Uterus (tissue), 3 donors: ENCODE measurements at regions not wholly inside any gene's neighbourhood (a gene's known extent, or its start where the extent isn't known, plus 50 kb on each side); places are given as distances from the start of the nearest gene placed in this dataset.

Experiments used
- DNase-seq, 2 donors: peaks; one replicate each; pipeline ENCODE4 v3.0.0-alpha.2; 2019 to 2020
- H3K27ac ChIP-seq, 2 donors: fragments of 200-600 bp; sonication (generic); 1 replicate in 1 of 2; 2 replicates in 1 of 2; pipeline ENCODE4 v1.5.1; 2016 to 2018
- H3K27me3 ChIP-seq, 2 donors: fragments of 200-600 bp; sonication (generic); one replicate each; pipeline ENCODE4 v1.5.1; 2018 to 2019; ENCODE audit warnings: control low read depth in 1 of 2
- H3K36me3 ChIP-seq, 2 donors: fragments of 200-600 bp; sonication (generic); one replicate each; pipeline ENCODE4 v1.5.1; 2019; ENCODE audit warnings: control low read depth in 1 of 2
- H3K4me1 ChIP-seq, 2 donors: fragments of 200-600 bp; sonication (generic); one replicate each; pipeline ENCODE4 v1.5.1; 2018 to 2019; ENCODE audit warnings: control low read depth in 1 of 2
- H3K4me3 ChIP-seq, 2 donors: fragments of 200-600 bp; sonication (generic); 1 replicate in 1 of 2; 2 replicates in 1 of 2; pipeline ENCODE4 v1.5.1; 2018 to 2019; ENCODE audit warnings: mild to moderate bottlenecking in 1 of 2
- H3K9me3 ChIP-seq, 2 donors: fragments of 200-600 bp; sonication (generic); one replicate each; pipeline ENCODE4 v1.5.1; 2019; ENCODE audit warnings: control low read depth in 1 of 2
- CTCF ChIP-seq, 4 experiments: fragments of 200-600 bp in 2 of 4; fragments of 450-650 bp in 2 of 4; sonication (generic) in 2 of 4; IDR thresholded peaks; one replicate each; pipeline ENCODE4 v1.5.1; 2016 to 2019; ENCODE audit warnings: antibody characterized with exemption in 4 of 4, mild to moderate bottlenecking in 2 of 4, moderate library complexity in 1 of 4
- POLR2A ChIP-seq, 2 donors: fragments of 450-650 bp; IDR thresholded peaks; one replicate each; pipeline ENCODE4 v1.6.1; 2016; ENCODE audit warnings: antibody characterized with exemption in 2 of 2, mild to moderate bottlenecking in 1 of 2, moderate library complexity in 1 of 2
- intact Hi-C: fragments of 100-400 bp; cut with DNase I; formaldehyde crosslinking; loops from one replicate; pipeline ENCODE4 v1.15.1; 2023; ENCODE audit warnings: low total_unique reads
- donor health status: DM: yes; HTN: yes; CAD: no.

GRCh38 chr2:239746559-239747246 lies 278.4 kb downstream of the NDUFA10 start:
- Histone ChIP-seq H3K36me3 (no peaks in the 10 kb centered on the region), H3K4me1 (peaks cover 0 to 1% of the 10 kb centered on the region in 2 donors), H3K27ac (no peak overlapping the region), H3K9me3 (no peaks in the 10 kb centered on the region), H3K27me3 (no peaks in the 10 kb centered on the region), H3K4me3 (no peak overlapping the region)
- intact Hi-C loops = no loop called here
- DNase-seq = no peak
- TF ChIP-seq CTCF (IDR thresholded peaks at IDR 0.05) (no peak), POLR2A (IDR thresholded peaks at IDR 0.05) (no peak)

GRCh38 chr2:239745386-239746227 lies 279.5 kb downstream of the NDUFA10 start:
- no peak overlapping the region for H3K4me3 ChIP-seq
- TF ChIP-seq CTCF (IDR thresholded peaks at IDR 0.05) = no peak
- TF ChIP-seq POLR2A (IDR thresholded peaks at IDR 0.05) = no peak
- H3K9me3 ChIP-seq = no peaks in the 10 kb centered on the region
- no peaks in the 10 kb centered on the region for H3K4me1 ChIP-seq
- no peak overlapping the region for H3K27ac ChIP-seq
- H3K27me3 ChIP-seq = no peaks in the 10 kb centered on the region
- no peaks in the 10 kb centered on the region for H3K36me3 ChIP-seq
- DNase-seq = no peak
- intact Hi-C loops = no loop called here

GRCh38 chr2:239744706-239745340 lies 280.3 kb downstream of the NDUFA10 start:
- DNase-seq = no peak
- no peaks in the 10 kb centered on the region for H3K4me1 ChIP-seq
- H3K27ac ChIP-seq = no peak overlapping the region
- intact Hi-C loops = no loop called here
- TF ChIP-seq CTCF (IDR thresholded peaks at IDR 0.05) = no peak
- no peak for TF ChIP-seq POLR2A (IDR thresholded peaks at IDR 0.05)
- H3K27me3 ChIP-seq = no peaks in the 10 kb centered on the region
- H3K36me3 ChIP-seq = no peaks in the 10 kb centered on the region
- no peaks in the 10 kb centered on the region for H3K9me3 ChIP-seq
- H3K4me3 ChIP-seq = no peak overlapping the region

- no peak for DNase-seq
- Histone ChIP-seq H3K27ac (no peak overlapping the region), H3K4me3 (no peak overlapping the region), H3K4me1 (no peaks in the 10 kb centered on the region), H3K27me3 (no peaks in the 10 kb centered on the region), H3K36me3 (no peaks in the 10 kb centered on the region), H3K9me3 (no peaks in the 10 kb centered on the region)
- intact Hi-C loops = no loop called here
- no peak for TF ChIP-seq POLR2A (IDR thresholded peaks at IDR 0.05)
- TF ChIP-seq CTCF (IDR thresholded peaks at IDR 0.05) = no peak
These were observed 281.9 kb downstream of the NDUFA10 start for GRCh38 chr2:239743206-239743605.

- DNase-seq = no peak
- H3K9me3 ChIP-seq = no peaks in the 10 kb centered on the region
- no peak overlapping the region for H3K4me3 ChIP-seq
- intact Hi-C loops = no loop called here
- no peaks in the 10 kb centered on the region for H3K4me1 ChIP-seq
- no peak overlapping the region for H3K27ac ChIP-seq
- TF ChIP-seq POLR2A (IDR thresholded peaks at IDR 0.05) (no peak), CTCF (IDR thresholded peaks at IDR 0.05) (no peak)
- H3K36me3 ChIP-seq = no peaks in the 10 kb centered on the region
- H3K27me3 ChIP-seq = no peaks in the 10 kb centered on the region
These were observed 282.8 kb downstream of the NDUFA10 start for GRCh38 chr2:239742377-239742776.
